ENCODE measurements at regions not wholly inside any gene's neighbourhood (a gene's known extent, or its start where the extent isn't known, plus 50 kb on each side); places are given as distances from the start of the nearest gene placed in this dataset.

DNA sequence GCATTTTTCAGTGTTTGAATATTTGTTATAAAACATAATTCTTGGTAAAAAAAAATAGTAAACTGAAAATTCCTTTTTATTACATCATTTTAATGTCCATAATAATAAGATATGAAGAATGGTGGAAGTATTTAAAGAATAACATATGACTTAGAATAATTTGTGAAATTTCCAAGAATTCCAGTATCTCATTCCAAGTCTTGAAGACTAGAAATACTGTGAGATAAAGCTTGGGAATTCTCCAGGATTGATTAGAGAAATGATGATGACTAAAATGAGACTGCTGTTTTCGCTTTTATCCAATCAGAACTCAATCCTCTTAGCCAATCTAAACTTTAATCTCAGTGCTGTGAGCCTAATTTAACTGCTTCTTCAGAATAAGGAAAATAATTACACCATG lies 184.2 kb upstream of the HCCS start:
- Histone ChIP-seq H3K9me2 (replicated peaks; ENCODE audit: control insufficient read depth, low read length) (no peaks in the 10 kb centered on the region), H3K79me2 (ENCODE audit: control insufficient read depth, low read length) (no peaks in the 10 kb centered on the region), H3K36me3 (ENCODE audit: control insufficient read depth, low read length) (no peaks in the 10 kb centered on the region), H3K4me2 (ENCODE audit: low read length) (no peak overlapping the region), H3K9me3 (ENCODE audit: control insufficient read depth, insufficient read depth, low read length) (no peaks in the 10 kb centered on the region), H4K20me1 (ENCODE audit: control insufficient read depth, insufficient read depth, low read depth, low read length) (no peaks in the 10 kb centered on the region), H3F3A (ENCODE audit: control insufficient read depth, insufficient read depth) (no peaks in the 10 kb centered on the region), H3K4me3 (ENCODE audit: low read length) (no peak overlapping the region), H3K27me3 (ENCODE audit: control insufficient read depth, low read length) (no peaks in the 10 kb centered on the region), H3K4me1 (ENCODE audit: control insufficient read depth, low read length) (no peaks in the 10 kb centered on the region), H3K27ac (ENCODE audit: low read depth, low read length) (no peak overlapping the region)
- no peak for TF ChIP-seq EZH2phosphoT487 (IDR thresholded peaks at IDR 0.05; ENCODE audit: borderline replicate concordance, low read length)
- TF ChIP-seq, protein P1, sequence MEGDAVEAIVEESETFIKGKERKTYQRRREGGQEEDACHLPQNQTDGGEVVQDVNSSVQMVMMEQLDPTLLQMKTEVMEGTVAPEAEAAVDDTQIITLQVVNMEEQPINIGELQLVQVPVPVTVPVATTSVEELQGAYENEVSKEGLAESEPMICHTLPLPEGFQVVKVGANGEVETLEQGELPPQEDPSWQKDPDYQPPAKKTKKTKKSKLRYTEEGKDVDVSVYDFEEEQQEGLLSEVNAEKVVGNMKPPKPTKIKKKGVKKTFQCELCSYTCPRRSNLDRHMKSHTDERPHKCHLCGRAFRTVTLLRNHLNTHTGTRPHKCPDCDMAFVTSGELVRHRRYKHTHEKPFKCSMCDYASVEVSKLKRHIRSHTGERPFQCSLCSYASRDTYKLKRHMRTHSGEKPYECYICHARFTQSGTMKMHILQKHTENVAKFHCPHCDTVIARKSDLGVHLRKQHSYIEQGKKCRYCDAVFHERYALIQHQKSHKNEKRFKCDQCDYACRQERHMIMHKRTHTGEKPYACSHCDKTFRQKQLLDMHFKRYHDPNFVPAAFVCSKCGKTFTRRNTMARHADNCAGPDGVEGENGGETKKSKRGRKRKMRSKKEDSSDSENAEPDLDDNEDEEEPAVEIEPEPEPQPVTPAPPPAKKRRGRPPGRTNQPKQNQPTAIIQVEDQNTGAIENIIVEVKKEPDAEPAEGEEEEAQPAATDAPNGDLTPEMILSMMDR (IDR thresholded peaks at IDR 0.05; ENCODE audit: low read depth, low read length, poor library complexity, severe bottlenecking) = no peak

DNA sequence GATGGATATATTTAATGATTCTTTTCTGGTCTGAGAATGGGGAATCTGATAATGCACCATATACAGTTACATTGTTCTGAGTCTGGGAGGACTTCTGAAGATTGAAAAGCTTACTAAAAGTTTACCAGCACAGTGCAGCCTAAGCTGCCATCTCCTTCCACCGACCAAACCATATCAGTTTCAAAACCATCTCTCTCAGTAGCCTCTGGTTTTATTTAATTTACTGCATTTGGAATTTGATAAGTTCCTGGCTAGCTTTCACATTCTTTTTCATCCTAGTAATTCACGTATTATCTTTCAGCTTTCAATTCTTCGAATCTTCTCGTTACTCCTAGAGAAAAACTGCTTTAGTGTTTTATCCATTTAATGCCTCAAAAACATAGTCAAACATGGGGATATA lies 181.4 kb upstream of the HCCS start:
- no peaks in the 10 kb centered on the region for H3K36me3 ChIP-seq (ENCODE audit: control insufficient read depth, low read length)
- no peaks in the 10 kb centered on the region for H3K27me3 ChIP-seq (ENCODE audit: control insufficient read depth, low read length)
- no peaks in the 10 kb centered on the region for H4K20me1 ChIP-seq (ENCODE audit: control insufficient read depth, insufficient read depth, low read depth, low read length)
- no peaks in the 10 kb centered on the region for H3K79me2 ChIP-seq (ENCODE audit: control insufficient read depth, low read length)
- H3K9me2 ChIP-seq (replicated peaks; ENCODE audit: control insufficient read depth, low read length) = no peaks in the 10 kb centered on the region
- H3F3A ChIP-seq (ENCODE audit: control insufficient read depth, insufficient read depth) = no peaks in the 10 kb centered on the region
- no peak overlapping the region for H3K27ac ChIP-seq (ENCODE audit: low read depth, low read length)
- H3K4me1 ChIP-seq (ENCODE audit: control insufficient read depth, low read length) = no peaks in the 10 kb centered on the region
- no peak overlapping the region for H3K4me2 ChIP-seq (ENCODE audit: low read length)
- no peak for TF ChIP-seq EZH2phosphoT487 (IDR thresholded peaks at IDR 0.05; ENCODE audit: borderline replicate concordance, low read length)
- TF ChIP-seq, protein P1 (IDR thresholded peaks at IDR 0.05; ENCODE audit: low read depth, low read length, poor library complexity, severe bottlenecking) = no peak
- H3K9me3 ChIP-seq (ENCODE audit: control insufficient read depth, insufficient read depth, low read length) = no peaks in the 10 kb centered on the region
- no peak overlapping the region for H3K4me3 ChIP-seq (ENCODE audit: low read length)

DNA sequence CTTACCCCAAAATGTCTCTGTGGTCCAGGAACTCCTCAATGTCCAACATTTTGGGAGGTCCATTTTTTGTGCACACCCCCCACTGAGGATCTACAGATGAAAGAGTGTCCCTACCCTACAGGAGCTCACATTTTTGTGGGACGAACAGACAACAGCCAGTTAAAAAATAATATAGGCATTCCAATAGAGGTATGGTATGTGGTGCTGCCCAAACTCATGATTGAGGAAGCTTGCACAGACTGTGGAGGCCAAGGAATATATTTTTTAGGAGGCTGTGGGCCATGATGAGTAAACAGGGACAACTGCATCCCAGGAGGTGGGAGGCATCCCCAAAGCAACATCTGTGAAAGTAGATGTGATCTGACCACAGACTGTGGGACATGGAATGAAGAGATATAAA lies 181.0 kb upstream of the HCCS start:
- Histone ChIP-seq H3K9me2 (replicated peaks; ENCODE audit: control insufficient read depth, low read length) (no peaks in the 10 kb centered on the region), H3K36me3 (ENCODE audit: control insufficient read depth, low read length) (no peaks in the 10 kb centered on the region), H3K27me3 (ENCODE audit: control insufficient read depth, low read length) (no peaks in the 10 kb centered on the region), H3K4me1 (ENCODE audit: control insufficient read depth, low read length) (no peaks in the 10 kb centered on the region), H3K27ac (ENCODE audit: low read depth, low read length) (no peak overlapping the region), H3K4me3 (ENCODE audit: low read length) (no peak overlapping the region), H4K20me1 (ENCODE audit: control insufficient read depth, insufficient read depth, low read depth, low read length) (no peaks in the 10 kb centered on the region), H3K79me2 (ENCODE audit: control insufficient read depth, low read length) (no peaks in the 10 kb centered on the region), H3K9me3 (ENCODE audit: control insufficient read depth, insufficient read depth, low read length) (no peaks in the 10 kb centered on the region), H3F3A (ENCODE audit: control insufficient read depth, insufficient read depth) (no peaks in the 10 kb centered on the region), H3K4me2 (ENCODE audit: low read length) (no peak overlapping the region)
- TF ChIP-seq, protein P1 (IDR thresholded peaks at IDR 0.05; ENCODE audit: low read depth, low read length, poor library complexity, severe bottlenecking) = no peak
- no peak for TF ChIP-seq EZH2phosphoT487 (IDR thresholded peaks at IDR 0.05; ENCODE audit: borderline replicate concordance, low read length)

DNA sequence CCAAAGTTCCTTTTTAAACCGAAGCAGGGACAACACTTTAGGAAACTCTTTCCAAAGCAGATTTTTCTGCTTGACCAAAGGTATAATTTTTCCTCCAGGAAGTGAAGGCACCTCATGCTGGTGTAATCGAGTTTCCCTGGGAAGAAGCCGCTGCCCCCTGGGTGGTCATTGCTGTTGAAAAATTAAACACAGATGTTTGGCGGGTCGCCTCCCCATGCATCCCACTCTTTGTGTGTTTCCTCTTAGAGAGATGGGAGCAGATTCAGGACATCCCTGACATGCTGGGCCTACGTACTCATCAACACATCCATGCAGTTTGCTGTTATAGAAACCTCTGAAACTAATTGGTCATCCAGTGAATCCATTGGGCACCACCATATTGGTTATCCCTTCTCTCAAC lies 179.2 kb upstream of the HCCS start:
- Histone ChIP-seq H3K36me3 (ENCODE audit: control insufficient read depth, low read length) (no peaks in the 10 kb centered on the region), H3K27me3 (ENCODE audit: control insufficient read depth, low read length) (no peaks in the 10 kb centered on the region), H3K9me2 (replicated peaks; ENCODE audit: control insufficient read depth, low read length) (no peaks in the 10 kb centered on the region), H3K4me1 (ENCODE audit: control insufficient read depth, low read length) (no peaks in the 10 kb centered on the region), H3K4me2 (ENCODE audit: low read length) (no peak overlapping the region), H3K9me3 (ENCODE audit: control insufficient read depth, insufficient read depth, low read length) (no peaks in the 10 kb centered on the region), H3K79me2 (ENCODE audit: control insufficient read depth, low read length) (no peaks in the 10 kb centered on the region), H3K27ac (ENCODE audit: low read depth, low read length) (no peak overlapping the region), H3K4me3 (ENCODE audit: low read length) (no peak overlapping the region), H3F3A (ENCODE audit: control insufficient read depth, insufficient read depth) (no peaks in the 10 kb centered on the region), H4K20me1 (ENCODE audit: control insufficient read depth, insufficient read depth, low read depth, low read length) (no peaks in the 10 kb centered on the region)
- TF ChIP-seq, protein P1 (IDR thresholded peaks at IDR 0.05; ENCODE audit: low read depth, low read length, poor library complexity, severe bottlenecking) = no peak
- TF ChIP-seq EZH2phosphoT487 (IDR thresholded peaks at IDR 0.05; ENCODE audit: borderline replicate concordance, low read length) = no peak

All from DOHH2 (cell line).